Erythroblast (primary cell): ENCODE measurements at regions not wholly inside any gene's neighbourhood (a gene's known extent, or its start where the extent isn't known, plus 50 kb on each side); places are given as distances from the start of the nearest gene placed in this dataset.

ENCODE experiments used
- GATA1 ChIP-seq: IDR thresholded peaks from 2 replicates; pipeline ENCODE4 v1.6.1; 2011; ENCODE audit warnings: low read depth, mild to moderate bottlenecking, control low read depth, low read length, moderate library complexity
- POLR2A ChIP-seq: IDR thresholded peaks from 2 replicates; pipeline ENCODE4 v1.6.1; 2011; ENCODE audit warnings: mild to moderate bottlenecking, low read length

DNA sequence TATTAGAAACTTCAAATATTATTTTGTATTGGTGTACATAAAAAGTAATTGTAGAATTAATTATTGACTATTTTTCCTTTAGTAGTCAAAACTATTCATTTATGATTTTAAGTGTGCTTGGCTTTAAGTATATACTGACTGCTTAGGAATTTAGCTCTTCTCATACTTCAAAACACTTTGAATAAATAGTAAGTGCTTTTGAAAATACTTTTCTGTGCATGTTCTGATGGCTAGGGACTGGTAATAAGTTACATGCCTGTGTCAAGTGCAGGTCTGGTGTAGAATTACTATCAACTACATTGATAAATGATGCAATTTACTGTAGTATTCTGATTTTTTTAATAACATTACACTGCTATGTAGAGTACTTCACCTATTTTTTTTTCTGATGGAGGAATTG is 397.6 kb upstream of the SGO1 start:
- TF ChIP-seq POLR2A (no peak), GATA1 (no peak)
